GM12873 (cell line): ENCODE measurements at regions not wholly inside any gene's neighbourhood (a gene's known extent, or its start where the extent isn't known, plus 50 kb on each side); places are given as distances from the start of the nearest gene placed in this dataset.

Source experiments
- TF ChIP-seq, protein P1 (sequence below): IDR thresholded peaks from 2 replicates; pipeline ENCODE4 v1.5.1; 2012; ENCODE audit warnings: low read depth, mild to moderate bottlenecking, moderate library complexity, low read length, control low read depth; ENCODE audit not compliant: insufficient read depth; ENCODE audit errors: missing control alignments

DNA sequence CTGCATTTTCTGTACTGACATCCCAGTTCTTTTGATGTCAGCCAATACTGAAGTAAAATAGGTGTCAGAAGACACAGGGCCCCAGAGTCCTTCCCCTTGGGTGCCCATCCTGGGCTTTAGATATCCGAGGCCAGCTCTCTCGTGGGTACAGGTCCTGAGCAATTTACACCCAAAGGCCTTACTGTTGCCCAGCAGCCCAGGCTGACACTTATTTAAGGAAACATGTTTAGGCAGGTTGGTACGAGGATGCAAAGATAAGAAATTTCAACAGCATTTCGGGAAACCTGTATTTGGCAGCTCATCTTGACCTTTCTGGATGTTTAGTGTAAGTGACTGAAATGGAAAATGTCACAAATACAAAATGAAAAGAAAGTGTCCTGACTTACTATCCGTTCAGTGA lies 130.0 kb upstream of the IL12A start:
- TF ChIP-seq, protein P1, sequence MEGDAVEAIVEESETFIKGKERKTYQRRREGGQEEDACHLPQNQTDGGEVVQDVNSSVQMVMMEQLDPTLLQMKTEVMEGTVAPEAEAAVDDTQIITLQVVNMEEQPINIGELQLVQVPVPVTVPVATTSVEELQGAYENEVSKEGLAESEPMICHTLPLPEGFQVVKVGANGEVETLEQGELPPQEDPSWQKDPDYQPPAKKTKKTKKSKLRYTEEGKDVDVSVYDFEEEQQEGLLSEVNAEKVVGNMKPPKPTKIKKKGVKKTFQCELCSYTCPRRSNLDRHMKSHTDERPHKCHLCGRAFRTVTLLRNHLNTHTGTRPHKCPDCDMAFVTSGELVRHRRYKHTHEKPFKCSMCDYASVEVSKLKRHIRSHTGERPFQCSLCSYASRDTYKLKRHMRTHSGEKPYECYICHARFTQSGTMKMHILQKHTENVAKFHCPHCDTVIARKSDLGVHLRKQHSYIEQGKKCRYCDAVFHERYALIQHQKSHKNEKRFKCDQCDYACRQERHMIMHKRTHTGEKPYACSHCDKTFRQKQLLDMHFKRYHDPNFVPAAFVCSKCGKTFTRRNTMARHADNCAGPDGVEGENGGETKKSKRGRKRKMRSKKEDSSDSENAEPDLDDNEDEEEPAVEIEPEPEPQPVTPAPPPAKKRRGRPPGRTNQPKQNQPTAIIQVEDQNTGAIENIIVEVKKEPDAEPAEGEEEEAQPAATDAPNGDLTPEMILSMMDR = no peak

DNA sequence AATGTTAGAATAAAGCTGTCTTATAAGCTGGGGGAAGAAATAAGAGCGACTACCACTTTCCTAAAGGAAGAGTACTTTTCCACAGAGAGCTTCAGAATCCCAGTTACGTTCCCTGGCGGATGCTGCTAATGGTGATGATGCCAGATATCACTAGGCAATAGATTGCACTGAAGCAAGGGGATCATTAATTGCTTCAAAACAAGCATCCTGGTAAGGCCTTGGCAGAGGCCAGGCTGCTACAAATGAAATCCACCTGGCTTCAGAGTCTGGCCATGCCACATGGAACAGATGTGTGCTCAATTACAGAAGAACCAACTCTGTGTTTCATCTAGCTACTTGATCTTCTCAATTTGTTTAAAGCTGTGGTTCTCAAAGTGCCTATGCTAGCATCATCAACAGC lies 129.2 kb upstream of the IL12A start:
- TF ChIP-seq, protein P1 = no peak

DNA sequence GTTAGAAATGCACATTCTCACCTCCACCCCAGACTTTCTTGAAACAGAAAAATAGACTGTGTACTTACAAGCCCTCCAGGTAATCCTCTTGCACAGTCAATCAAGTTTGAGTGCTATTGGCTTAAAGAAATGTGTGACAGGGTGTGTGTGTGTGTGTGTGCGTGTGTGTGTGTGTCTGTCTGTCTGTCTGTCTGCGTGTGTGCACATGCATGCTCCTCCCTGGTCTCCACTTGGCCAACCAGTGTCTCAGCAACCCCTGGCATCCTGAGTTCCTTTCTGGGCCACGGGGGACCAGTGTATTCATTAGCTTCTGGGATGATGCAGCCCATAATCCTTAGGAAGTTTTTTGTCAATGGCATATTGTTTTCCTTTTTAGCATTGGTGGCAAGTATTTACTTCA lies 128.8 kb upstream of the IL12A start:
- TF ChIP-seq, protein P1 = no peak

DNA sequence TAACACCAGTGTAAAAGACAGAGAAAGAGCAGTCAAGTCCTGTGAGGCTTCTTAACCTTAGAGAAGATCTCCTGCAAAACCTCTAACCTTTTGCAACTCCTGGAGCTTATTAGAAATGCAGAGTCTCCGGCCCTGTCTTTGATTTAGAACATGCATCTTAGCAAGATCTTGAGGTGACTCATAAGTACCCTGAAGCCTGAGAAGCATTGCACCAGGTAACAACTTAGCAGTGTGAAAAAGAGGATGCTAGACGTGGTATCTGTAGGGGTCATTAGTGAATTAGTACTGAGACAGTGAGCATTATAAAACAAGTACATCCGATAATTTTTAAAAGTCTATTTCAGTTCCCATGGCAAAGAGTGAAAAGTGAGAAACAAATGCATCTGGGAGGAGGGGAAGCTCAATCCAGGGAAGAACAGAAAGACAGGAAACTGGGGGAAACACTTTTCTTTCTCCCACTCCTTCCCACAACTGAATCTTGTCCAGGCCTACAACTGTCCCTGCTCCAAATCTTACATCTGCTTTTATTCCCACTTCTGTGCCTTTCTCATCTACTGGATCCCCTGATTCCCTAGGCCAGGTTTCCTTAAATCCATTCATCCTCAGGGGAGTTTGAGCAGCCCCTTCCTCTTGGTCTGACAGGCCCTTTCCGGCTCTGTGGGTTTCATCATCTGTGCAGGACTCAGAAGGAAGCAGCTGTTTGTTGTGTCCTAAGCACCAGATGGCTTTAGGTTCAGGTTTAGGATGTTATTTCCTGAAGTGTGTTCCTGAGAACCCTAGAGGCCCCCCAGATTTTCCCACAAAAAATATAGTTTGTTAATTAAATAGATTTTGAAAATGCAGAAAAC lies 128.1 kb upstream of the IL12A start:
- TF ChIP-seq, protein P1 = no peak

DNA sequence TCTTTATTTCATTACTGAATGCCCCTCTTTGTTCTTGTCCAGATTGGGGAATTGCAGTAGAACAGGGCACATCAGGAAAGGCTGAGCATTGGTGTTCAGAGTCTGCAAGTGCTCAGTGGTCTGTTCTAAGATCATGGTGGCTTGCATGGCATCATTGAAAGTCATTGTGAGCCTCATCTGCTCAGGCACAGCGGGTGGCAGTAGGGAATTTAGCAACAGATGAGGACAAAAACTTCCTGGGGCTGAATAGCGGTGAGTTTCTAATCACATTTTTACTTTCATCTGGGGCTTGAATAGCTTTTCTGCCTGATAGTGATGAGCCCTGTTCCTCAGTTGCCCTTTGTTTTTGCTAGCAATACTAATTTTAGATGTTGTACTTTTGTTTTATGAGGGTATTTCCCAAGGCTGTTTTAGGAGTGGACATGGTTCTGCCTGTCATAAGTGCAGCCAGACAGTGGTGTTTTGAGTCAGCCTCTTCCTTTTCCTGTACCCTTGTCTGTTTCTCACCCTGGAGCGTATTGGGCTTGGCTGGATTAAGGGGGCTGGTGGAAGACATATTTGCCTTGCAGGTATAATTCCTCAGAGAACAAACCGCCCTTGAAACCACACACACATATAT lies 127.2 kb upstream of the IL12A start:
- TF ChIP-seq, protein P1 = no peak

DNA sequence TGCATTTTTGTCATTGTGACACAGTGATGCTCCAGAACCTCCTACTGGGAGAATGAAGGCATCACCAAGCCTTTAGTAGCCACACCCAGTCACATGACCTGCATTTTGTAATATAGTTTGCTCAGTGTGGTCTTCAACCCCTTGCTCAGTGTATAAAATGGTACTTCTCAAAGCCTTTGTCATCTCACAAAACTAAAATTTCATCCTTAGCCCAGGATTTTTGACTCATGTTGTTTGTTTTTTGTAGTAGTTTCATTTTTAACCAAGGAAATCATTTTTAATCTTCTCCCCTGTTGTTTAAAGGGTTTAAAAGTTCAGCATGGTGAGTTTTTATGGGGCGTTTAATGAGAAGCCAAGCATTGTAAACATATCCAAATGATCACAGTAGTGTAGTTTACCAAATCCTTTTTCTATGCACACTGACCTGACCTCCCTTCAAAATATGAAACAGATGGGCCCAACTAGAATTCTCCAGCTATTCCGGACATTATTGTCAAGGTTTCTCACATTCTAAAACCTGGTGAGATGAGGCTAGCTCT lies 123.5 kb upstream of the IL12A start:
- TF ChIP-seq, protein P1 = no peak

DNA sequence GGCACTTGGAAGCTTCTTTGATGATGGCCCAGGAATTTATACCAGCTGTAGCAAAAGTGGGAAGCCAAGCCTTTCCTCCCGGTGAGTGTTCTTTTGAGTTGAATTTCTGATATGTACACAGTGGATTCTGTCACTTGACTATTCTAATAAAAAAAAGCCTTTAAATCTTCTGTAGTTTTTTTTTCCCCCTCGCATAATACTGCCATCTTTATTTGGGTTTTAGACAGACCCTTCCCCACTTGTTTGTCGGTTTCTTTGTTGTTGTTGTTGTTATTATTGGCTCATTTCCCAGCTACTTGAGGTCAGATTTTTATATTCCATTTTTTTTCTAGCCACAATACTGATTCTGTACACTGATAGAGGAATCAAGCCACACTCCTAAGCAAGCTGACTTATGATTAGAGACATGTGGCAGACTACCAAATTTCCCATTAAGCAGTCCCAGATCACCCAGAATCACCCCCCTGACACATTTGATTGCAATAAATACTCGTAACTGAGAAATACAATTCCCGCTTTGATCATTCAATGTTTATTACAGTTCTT lies 122.4 kb upstream of the IL12A start:
- TF ChIP-seq, protein P1 = no peak
